NCI-H1694 treated with DMSO at 0.1 percent for 48 hours (cell line): ENCODE measurements at regions not wholly inside any gene's neighbourhood (a gene's known extent, or its start where the extent isn't known, plus 50 kb on each side); places are given as distances from the start of the nearest gene placed in this dataset.
"Not testable (repeated sequence)": the region's sequence is repeated elsewhere in the genome, so short reads cannot be mapped to it uniquely, and the experiment has no call there.

Source experiments
- DNase-seq: peaks from one replicate; lab custom pipeline; 2025; lab: John Stamatoyannopoulos, UW

DNA sequence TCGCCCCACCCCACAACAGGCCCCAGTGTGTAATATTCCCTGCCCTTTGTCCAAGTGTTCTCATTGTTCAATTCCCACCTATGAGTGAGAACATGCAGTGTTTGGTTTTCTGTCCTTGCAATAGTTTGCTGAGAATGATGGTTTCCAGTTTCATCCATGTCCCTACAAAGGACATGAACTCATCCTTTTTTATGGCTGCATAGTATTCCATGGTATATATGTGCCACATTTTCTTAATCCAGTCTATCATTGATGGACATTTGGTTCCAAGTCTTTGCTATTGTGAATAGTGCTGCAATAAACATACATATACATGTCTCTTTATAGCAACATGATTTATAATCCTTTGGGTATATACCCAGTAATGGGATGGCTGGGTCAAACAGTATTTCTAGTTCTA lies 132.7 kb downstream of the SNX10 start:
- DNase-seq: not testable (repeated sequence)

DNA sequence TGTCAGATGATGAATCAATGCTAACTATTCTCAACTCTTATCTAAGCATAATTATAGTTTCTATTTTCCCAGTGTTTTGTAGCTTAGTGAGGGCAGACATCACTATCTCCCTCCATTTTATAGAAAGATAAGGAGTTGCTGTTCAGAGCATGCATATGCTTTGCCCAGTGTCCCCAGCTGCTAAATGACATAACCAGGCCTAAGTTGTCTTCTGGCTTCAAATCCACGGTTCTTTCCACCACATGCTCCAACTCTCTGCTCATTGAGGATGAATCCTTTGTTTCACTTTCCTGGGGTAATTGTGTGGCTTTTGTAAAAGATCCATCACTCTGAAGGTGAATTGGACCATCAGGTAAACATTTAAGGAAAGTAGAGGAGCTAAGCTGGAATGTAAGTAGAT lies 134.0 kb downstream of the SNX10 start:
- DNase-seq: no peak

GRCh38 chr7:26426096-26426495 lies 134.4 kb downstream of the SNX10 start:
- no peak for DNase-seq

DNA sequence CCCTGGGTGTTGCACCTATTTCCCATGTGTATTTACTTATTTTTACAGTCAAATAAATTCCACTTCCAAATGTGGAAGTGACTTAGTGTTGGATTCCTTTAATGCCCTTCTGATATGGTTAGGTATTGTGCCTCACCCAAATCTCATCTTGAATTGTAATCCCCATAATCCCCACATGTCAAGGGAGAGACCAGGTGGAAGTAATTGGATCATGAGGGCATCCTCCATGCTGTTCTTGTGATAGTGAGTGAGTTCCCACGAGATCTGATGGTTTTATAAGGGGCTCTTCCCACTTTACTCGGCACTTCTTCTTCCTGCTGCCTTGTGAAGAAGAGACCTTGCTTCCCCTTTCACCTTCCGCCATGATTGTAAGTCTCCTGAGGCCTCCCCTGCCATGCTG lies 136.9 kb downstream of the SNX10 start:
- DNase-seq: no peak

DNA sequence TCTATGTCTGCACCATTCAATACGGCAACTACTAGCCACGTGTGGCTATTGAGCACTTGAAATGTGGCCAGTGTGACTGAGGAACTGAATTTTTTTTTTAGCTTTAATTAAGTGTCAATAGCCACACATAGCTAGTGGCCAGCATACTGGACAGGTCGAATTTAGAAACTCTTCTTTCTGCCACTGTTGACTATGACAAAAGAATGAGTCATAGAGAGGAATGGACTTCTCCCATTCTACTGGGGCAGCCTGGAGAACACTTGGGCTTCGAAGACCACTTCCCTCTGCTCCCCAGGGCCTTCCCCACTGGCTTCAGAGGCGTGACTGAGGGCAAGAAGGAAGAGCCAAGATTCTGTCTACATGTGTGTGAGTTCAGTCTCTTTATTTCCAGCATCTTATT lies 137.5 kb downstream of the SNX10 start:
- no peak for DNase-seq

DNA sequence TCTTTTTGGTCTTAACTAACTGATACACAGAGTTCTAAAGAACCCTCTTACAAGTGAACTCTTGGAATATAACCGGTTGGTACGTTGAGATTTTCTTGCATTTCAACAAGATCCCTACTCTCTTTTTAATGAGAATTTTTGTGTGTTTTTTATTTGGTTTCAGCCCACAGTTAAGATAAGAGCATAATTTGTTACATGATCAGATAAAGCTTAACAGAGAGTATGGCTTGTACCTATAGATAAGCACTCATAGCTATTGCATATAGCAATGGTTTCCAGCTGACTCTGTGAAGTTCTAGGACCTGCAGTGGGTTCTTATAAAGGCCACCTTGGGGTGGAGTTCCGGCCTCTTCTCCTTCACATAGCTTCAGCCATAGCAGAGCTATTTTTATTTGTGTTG lies 143.3 kb downstream of the SNX10 start:
- no peak for DNase-seq

DNA sequence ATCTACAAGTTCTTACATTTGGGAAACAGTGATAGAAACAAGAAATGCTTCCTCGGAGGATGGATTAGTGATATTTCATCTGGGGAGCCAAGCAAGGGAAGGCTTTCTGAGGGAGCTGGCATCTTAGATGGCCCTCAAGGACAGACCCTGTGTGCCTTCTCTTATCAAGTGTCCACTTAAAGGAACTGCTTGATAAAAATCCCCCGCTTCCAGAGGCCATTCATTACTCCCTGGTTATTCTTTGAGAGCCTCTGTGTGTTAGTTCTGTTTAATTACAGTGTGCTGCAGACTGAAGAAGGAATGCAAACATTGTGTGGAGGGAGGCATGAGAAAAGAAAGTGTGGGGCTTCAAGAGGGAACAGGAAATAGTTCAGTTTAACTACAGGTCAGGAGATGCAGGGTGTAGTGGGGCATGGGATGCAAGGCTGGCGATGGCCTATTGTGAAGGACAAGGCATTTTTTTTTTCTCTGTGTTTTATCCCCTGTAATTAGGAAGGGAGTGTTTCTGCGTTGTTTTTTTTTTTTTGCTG lies 145.4 kb downstream of the SNX10 start:
- no peak for DNase-seq

DNA sequence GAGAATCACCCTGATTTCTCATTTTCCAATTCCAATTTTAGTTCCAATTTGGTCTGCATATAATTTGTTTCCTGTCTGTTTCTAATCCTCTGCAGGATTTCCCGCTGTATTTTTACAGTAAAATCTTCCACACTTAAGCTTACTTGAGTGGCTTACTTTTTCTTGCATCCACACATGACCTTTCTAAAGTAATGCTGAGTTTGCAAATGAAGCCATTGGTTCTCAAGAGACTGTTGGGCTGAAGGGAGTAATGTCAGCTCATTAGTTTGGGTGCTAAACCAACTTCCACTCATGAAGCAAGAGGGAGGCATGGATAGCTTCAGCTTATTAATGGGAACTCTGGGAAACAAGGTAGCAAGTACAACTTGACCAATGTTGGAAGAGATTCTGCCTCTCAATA lies 146.4 kb downstream of the SNX10 start:
- DNase-seq: no peak

GRCh38 chr7:26439521-26440232 lies 148.0 kb downstream of the SNX10 start:
- DNase-seq: no peak

DNA sequence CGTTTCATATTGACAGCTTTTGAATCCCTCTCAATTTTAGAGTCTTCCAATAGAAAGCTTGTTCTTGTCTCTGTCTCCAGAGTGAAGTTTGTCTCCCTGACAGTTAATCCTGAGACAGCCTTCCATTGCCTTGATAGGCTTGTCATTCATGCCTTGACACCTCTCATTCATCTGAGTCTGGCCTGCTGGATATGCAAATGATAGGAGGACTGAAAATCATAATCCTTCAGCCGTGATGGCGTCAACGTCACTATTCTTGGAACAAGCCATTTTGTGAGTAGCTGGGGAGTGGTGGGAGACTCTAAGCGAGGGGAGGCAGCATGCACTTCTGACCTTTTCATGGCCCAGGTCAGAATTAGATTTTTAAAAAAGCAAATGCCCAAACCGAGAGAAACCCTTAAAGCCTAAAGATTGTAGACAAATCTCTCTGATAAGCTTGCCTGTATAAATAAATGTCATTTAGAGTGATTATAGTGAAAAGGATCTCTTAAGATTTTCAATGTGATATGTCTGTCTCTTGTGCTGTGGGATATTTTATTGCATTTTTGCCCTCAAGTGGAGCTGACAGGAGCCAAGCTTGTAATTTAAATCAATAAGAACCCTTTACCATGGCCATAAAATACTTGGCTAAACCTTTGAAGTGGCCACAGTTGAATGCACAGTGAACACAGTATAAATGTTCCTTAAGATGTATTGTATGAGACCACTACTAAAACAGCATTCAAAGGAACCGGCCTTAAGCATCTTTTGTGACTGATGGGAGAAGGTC lies 148.8 kb downstream of the SNX10 start:
- DNase-seq: no peak

DNA sequence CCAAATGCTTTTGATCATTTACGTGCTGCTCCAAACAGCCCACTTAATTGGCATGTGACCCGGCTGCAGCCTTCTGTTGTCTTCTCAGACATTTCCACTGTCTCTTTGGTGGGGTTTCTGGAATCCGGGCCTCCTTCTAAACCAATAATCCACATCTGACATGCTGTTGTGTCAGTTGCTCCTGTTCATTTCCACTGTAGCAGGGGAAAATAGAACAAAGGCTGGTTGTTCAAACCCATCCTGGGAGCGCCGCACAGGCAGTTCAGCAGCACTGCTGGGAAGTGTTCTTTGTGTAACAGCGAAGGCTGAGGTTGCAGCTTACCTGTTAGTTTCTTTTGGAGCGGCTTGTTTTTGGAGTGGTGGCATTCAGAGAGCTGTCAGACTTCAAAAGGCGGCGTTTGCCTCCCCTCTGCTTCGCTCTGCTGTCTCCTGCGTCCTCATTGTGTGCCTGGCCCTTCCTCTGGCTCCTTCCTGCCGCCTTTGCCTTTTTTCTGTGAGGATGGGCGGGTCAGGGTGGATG lies 149.4 kb downstream of the SNX10 start:
- DNase-seq: no peak

DNA sequence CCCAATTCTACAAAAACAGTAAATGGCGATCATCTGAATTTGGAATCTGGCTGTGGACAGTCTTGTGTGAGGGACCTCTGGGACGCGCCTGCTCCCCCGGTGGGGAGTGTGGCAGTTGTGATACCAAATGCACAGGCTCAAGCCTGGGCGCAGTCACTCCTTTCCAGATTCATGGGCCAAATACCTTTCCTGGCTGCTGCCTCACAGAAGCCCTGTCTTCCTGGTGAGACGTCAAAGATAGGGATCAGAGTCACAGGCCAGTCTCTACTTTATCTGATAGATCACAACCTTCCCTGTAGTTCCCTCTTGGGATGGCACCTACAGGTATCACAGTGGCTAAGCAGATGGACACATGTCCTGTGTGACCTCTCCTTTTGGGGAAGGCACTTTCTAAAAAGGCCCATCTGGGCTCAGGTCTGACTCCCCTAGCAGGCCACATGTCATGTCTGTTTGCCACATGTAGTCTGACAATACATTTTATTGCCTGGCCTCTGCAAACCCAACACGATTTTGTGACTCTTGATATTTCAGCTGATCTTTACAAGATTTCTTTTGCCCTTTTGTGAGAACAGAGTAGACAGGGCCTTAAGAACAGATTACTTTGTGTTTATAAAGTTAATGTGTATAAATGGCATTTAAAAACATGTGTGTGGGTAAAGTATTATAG lies 150.1 kb downstream of the SNX10 start:
- DNase-seq: no peak

DNA sequence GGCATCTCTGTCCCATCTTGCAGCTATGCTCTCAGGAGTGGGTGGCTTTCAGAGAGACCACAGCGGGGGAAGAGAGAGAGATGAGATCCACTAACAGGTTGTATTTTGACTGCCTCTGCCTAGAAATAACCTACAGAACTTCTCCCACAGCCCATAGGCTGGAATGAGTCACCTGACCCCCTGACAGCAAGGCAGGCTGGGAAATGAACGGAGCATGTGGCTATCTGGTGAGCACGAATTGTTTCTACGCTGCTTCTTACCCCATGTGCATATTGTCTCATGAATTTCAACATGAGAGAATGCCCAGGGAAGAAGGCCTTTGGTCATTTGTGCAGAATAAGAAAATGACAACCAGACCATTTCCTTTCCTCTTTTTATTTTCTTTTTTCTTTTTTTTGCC lies 151.3 kb downstream of the SNX10 start:
- DNase-seq: no peak

- DNase-seq: no peak
These were observed 152.1 kb downstream of the SNX10 start for GRCh38 chr7:26443751-26444150.

DNA sequence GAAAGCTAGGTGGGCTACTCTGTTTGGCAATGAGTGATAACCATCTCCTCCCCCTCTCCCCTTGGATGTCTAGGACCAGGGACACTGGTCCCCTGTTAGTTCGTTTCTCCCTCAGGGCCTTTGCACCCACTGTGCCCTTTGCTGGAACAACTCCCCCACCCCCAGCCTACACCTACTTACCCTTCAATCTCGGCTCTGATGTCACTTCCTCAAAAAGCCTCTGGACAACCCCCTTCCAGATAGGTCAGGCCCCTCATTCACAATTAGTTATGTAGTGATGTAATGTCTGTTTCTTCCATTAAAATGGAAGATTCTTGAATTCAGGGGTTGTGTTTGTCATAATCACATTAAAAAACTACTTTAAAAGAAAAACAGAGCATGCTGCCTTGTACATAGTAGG lies 152.9 kb downstream of the SNX10 start:
- DNase-seq: no peak

- DNase-seq: peak; percentile 2
These were observed 155.5 kb downstream of the SNX10 start for GRCh38 chr7:26447116-26447515.

DNA sequence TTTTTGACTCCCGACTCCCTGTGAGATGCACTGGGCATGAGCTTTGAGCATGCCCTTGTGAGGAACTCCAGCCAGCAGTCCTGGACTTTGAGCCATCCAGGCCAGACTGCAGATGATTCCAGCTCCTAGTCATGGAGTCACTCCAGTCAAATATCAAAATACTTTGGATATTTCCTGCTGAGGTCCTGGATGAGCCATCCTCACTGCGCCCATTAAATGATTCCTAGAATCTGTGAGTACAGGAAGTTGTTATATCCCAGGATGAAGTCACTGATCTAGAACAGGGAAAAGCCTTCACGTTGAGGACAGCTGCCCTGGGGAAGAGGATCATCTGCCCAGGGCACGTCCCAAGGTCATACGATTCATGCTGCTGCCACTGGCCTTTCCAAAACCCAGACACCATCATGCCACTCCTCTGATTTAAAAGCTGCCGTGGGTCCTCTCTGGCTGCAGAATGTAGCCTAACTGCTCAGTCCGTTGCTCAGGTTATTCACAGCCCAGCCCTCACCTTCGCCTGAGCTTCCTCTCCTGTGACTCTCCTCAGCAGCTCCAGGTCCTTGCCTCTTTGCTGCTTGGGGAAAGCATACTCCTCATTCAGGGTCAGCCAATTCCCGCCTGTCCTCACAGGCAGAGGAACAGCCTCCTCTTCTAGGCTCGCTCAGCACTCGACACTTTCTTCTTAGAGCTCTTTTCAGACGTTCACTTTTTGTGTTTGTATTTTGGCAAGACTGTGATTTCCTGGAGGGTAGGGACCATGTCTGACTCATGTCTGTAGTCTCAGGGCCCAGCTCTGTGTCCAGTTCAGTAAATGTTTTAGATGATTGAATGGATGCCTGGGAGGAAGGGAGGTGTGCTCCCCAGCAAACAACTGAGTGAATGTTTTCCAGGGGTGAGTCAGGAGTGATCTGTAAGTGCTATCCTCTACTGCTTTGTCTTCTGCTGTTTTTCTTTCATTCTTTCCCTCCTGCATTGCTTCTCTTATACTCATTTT lies 157.8 kb downstream of the SNX10 start:
- no peak for DNase-seq

- DNase-seq: no peak
These were observed 160.3 kb downstream of the SNX10 start for GRCh38 chr7:26451997-26452396.

DNA sequence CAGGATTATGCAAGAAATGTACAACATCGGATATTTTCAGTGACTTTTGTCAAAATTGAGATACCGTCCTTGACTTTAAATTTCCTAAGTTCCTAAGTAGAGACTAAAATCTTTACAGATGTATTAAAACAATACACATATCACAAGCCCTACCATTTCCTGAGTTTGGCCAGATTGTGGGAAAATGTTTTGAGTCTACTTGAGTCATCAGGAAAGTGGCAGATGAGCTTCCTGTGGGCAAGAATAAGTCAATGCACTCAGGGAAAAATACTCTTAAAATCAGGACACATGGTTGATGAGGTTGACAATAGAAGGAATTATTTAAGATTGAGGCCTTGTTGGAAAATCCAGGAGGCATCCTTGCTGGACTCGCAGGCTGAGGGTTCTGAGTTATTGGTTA lies 162.5 kb downstream of the SNX10 start:
- DNase-seq: no peak

DNA sequence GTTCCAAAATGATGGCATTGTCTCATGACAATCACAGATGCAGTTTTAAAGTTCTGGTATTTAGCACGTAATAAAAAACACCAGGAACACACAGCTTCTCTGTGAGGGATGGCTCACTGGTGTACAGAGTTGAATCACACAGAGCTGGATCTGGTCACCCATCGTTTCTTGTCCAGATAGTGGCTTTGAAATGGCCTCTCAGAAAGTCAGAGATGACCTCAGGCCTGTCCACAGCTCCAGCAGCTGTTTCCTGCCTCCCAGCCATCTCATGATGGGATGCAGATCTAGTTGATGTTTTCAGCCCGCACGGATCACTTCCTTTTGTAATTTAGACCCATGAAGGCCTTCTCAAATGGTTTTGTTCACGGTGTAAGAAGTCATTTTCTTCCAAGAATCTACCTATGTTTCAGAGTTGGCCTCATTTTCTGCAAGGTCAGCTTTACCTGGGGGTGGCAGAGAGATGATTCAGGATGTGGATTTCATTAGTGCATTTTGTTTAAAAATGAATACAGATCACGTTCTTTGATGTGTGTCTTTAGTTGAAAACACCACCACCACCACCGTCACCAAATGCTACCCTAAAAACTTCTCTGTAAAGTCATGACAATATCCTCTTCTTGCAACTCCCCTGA lies 166.2 kb downstream of the SNX10 start:
- DNase-seq: no peak
